ENCODE measurements at regions not wholly inside any gene's neighbourhood (a gene's known extent, or its start where the extent isn't known, plus 50 kb on each side); places are given as distances from the start of the nearest gene placed in this dataset.

GRCh38 chr1:168476588-168477385 is 67.0 kb downstream of the XCL2 start:
- Histone ChIP-seq H3K9me3 (ENCODE audit: control insufficient read depth, insufficient read depth, low read length) (peaks cover 3% of the 10 kb centered on the region; the same call in 1 of the 2 replicates), H2BK120ac (ENCODE audit: low read depth, low read length) (no peak overlapping the region), H4K91ac (ENCODE audit: insufficient read depth, low read depth, low read length) (no peak overlapping the region), H3K9me1 (ENCODE audit: insufficient read depth, low read length) (no peaks in the 10 kb centered on the region; the same call in 1 of the 2 replicates), H3K14ac (replicated peaks; ENCODE audit: low read depth, low read length) (no peak overlapping the region), H3K18ac (ENCODE audit: low read depth, low read length) (no peak overlapping the region), H3K4me2 (ENCODE audit: low read depth, low read length) (no peak overlapping the region), H3K79me1 (ENCODE audit: low read depth in 1 of 2, low read length in 2 of 2) (no peaks in the 10 kb centered on the region), H3K56ac (ENCODE audit: extremely low read depth, insufficient read depth, low read length) (no peak overlapping the region), H4K20me1 (ENCODE audit: insufficient read depth, low read length) (no peaks in the 10 kb centered on the region), H2BK20ac (ENCODE audit: low read depth, low read length) (no peak overlapping the region), H3K9ac (ENCODE audit: low read depth, low read length) (no peak overlapping the region), H2AK5ac (ENCODE audit: low read depth, low read length) (no peak overlapping the region), H2BK15ac (ENCODE audit: low read depth, low read length) (no peak overlapping the region), H3K4me1 (ENCODE audit: control insufficient read depth, insufficient read depth, low read length) (no peaks in the 10 kb centered on the region), H2AK9ac (replicated peaks; ENCODE audit: low read depth, low read length, poor library complexity) (no peak overlapping the region), H2BK5ac (ENCODE audit: low read depth, low read length, poor library complexity, severe bottlenecking) (no peak overlapping the region), H3K4me3 (ENCODE audit: insufficient read depth, low read depth, low read length) (no peak overlapping the region), H3K27ac (ENCODE audit: insufficient read depth, low read length) (no peak overlapping the region), H4K5ac (ENCODE audit: low read depth, low read length) (no peak overlapping the region), H3K36me3 (ENCODE audit: control insufficient read depth, insufficient read depth, low read length) (no peaks in the 10 kb centered on the region), H3K23ac (ENCODE audit: low read depth, low read length) (no peak overlapping the region), H3K27me3 (ENCODE audit: control insufficient read depth, insufficient read depth, low read length) (no peaks in the 10 kb centered on the region), H2AFZ (replicated peaks; ENCODE audit: low read length, poor library complexity) (no peak overlapping the region), H3K4ac (ENCODE audit: low read depth, low read length) (no peak overlapping the region), H4K8ac (ENCODE audit: low read depth in 2 of 2, low read length in 2 of 2) (no peak overlapping the region)
- DNase-seq (no peak), ATAC-seq (ENCODE audit: low read depth) (no peak)
- ChIA-PET POLR2A (ENCODE audit: unreplicated experiment) (no interaction called here), CTCF (interaction anchor here (0.8 kb wide), 1 partner anchor 12 kb away, joined by 10 read pairs; no protein-coding TSS in a partner anchor)
- WGBS, 2 experiments (ENCODE audit: extremely low coverage in 2 of 2, insufficient read length in 1 of 2): 83% methylated on average over 4 of the region's 7 CpGs; no CpG with 5 or more reads in 1 of the 2 experiments
- dilution Hi-C loops (cut with HindIII; ENCODE audit: low sequenced_read_pairs, unreplicated experiment): no loop called here
- in situ Hi-C loops (cut with MboI; ENCODE audit: low sequenced_read_pairs): no loop called here
- TF ChIP-seq CEBPB (IDR thresholded peaks at IDR 0.05; ENCODE audit: low read depth, low read length) (0 out of 2 replicates have a peak, but pooled peaks have one; percentile 14), RCOR1 (IDR thresholded peaks at IDR 0.05; ENCODE audit: insufficient replicate concordance, low read length) (no peak)
- no TSS peak for BruUV-seq (replicated peaks)
- intact Hi-C loops (cut with micrococcal nuclease): no loop called here
